GM19452 (cell line): ENCODE measurements at regions not wholly inside any gene's neighbourhood (a gene's known extent, or its start where the extent isn't known, plus 50 kb on each side); places are given as distances from the start of the nearest gene placed in this dataset.

Experiments used
- ATAC-seq: cut with Tn5 transposase; IDR thresholded peaks from one replicate; pipeline ENCODE4 v1.9.1; 2021; ENCODE audit not compliant: unreplicated experiment

GRCh38 chr1:157194731-157195520 is 56.7 kb upstream of the ETV3 start:
- no peak for ATAC-seq

- no peak for ATAC-seq
Observed at GRCh38 chr1:157193702-157194391, 55.7 kb upstream of the ETV3 start.

GRCh38 chr1:157193219-157193618 is 55.0 kb upstream of the ETV3 start:
- ATAC-seq: no peak

- ATAC-seq: no peak
Observed at GRCh38 chr1:157189986-157190982, 52.1 kb upstream of the ETV3 start.

- no peak for ATAC-seq
Observed at GRCh38 chr1:157189096-157189495, 50.9 kb upstream of the ETV3 start.
